Stimulated activated CD8-positive, alpha-beta memory T cell treated with anti-CD3 and anti-CD28 coated beads, Interleukin-12 subunit alpha, Interleukin-12 subunit beta, amount 100 ng/mL, for 24 hours (primary cell): ENCODE measurements at regions not wholly inside any gene's neighbourhood (a gene's known extent, or its start where the extent isn't known, plus 50 kb on each side); places are given as distances from the start of the nearest gene placed in this dataset.
"Not testable (repeated sequence)": the region's sequence is repeated elsewhere in the genome, so short reads cannot be mapped to it uniquely, and the experiment has no call there.

ENCODE experiments used
- DNase-seq: peaks from one replicate; pipeline ENCODE4 v3.0.0-alpha.2; 2020; ENCODE audit errors: extremely low read depth

DNA sequence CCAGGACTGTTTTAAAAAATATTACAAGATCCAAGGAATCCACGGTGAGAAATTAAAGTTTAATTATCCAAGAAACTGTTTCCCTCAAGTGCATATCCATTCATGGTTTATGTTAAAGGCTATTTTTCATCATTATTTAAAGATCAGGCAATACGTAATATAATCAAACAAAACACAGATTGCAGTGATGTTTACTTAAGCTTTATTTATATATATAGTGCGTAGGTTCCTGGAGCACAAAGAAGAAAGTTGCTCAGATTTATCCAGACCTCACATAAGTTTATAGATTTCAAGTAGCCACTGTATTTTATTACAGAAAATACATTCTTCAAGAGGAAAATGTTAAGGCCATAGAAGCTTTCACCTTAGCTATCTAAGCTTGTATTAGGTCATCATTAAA is 210.0 kb upstream of the KLF14 start:
- no peak for DNase-seq

DNA sequence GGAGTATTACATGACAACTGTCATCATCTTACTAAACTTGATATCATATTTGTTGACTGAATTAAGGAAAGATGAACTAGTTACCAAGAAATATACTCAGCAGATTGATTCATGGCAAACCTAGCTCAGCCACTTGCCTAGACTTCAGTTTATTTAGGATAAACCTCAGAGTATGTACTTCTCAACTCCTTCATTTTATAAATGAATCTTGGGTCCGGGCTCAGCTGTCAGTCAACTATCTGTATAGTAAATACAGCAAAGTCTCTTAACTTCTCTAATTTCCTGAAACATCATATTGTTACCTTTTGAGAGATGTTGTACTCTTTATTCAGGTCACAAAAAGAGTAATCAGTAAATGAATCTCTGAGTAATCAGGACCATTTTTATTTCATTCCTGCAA is 211.0 kb upstream of the KLF14 start:
- DNase-seq: no peak

DNA sequence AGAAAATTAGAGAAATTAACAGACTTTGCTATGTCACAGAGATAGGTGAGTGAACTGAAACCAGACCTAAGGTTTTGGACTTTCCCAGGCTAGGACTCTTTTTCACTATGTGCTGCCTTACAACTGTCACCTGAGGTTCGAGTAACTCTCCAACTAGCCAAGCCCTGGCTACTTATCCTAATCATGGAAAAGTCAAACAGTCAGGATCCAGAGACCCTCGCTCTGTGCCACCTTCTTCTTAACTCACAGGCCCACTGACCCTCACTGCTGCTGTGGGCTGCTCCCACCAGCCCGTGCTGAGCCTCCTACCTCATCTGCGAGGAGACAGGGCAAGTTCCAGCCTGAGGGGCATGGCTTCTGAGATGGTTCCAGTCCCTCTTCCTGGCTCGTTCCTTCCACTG is 211.4 kb upstream of the KLF14 start:
- DNase-seq: no peak

DNA sequence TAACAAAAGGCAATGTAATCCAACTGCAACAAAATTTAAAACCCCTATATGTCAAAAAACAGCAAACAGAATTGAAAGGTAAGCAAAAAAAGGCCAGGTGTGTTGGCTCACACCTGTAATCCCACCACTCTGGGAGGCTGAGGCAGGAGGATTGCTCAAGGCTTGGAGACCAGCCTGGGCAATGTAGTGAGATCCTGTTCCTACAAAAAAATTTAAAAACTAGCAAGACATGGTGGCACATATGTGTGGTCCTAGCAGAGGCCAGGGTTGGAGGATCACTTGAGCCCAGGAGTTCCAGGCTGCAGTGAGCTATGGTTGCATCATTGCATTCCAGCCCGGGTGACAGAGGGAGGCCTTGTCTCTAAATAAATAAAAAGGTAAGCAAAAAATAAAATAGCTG is 212.1 kb upstream of the KLF14 start:
- no peak for DNase-seq

DNA sequence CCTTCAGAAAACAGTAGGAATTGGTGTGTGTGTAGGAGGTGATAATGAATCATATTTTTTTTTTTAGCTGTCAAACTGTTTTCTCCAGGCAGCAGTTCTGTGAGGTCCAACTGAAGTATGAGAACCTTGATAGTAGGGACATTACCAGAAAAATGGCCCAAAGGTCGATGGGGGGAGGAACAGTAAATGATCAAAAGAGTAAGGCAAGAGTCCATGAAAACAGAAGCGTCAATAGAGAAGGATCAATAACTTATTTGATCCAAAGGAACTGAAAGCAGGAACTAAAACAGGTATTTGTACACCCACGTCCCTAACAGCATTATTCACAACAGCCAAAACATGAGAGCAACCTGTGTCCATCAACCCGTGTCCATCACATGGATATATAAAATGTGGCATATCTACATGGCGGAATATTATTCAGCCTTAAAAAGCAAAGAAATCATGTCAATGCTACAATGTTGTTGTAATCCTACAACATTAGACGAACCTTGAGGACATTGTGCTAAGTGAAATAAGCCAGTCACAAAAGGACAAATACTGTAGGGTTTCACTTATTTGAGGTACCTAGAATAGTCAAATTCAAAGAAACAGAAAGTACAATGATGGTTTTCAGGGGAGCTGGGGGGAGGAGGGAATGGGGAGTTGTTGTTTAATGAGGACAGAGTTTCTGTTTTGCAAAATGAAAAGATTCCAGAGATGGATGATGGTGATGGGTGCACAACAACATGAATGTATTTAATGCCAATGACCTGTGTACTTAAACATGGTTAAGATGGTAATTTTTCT is 214.0 kb upstream of the KLF14 start:
- no peak for DNase-seq

DNA sequence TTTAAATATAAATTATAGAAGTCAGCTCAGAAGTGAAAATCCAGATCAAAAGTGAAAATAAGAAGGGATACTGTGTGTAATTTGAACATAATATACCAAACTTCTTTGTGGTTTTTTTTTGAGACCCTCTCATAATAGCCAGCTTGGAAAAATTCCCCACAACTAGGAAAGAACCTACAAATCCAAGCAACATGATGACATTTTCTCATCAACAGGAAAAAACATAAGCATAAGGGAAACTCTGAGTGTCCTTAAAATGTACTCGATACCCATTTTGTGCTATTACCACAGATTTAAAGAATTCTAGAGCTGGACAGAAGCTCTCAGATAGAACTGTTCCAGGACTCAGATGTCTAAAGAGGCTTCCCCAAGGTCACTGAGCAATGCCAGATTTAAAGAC is 214.8 kb upstream of the KLF14 start:
- DNase-seq: no peak

DNA sequence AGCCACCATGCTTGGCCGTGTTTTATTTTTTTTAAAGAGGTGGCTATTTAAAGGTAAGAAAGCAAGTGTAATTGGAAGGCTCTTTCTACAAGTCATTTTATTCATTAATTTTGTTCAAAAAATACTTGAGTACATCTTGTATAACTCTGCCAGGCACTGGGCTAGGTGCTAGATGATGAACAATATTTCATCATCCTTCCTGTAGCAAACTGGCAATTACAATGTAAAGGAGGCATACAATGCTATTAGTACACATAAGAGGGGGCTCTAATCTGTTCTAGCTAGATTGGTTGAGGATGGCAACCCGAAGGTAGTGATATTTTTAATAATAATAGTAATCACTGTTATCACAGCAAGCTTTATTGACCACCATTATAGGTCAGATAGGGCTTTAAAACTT is 215.5 kb upstream of the KLF14 start:
- DNase-seq: no peak

DNA sequence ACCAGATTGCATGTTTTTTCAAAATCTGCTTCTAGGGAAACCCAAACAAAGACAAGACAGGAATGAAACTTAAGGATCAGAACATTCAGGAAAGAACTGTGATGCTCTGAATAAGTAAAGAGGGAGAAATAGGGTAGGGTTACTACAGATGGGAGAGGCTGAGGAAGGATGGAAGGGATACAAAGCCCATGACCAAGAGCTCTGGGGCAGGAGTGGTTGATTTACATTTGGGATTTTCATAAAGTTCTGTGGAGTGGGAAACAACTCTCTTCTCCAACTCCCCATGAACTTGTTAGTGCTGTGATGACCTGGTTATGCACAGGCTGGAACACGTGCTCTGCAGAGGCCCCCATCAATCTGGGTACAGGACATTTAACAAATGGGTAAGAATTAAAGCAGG is 216.0 kb upstream of the KLF14 start:
- DNase-seq: no peak

DNA sequence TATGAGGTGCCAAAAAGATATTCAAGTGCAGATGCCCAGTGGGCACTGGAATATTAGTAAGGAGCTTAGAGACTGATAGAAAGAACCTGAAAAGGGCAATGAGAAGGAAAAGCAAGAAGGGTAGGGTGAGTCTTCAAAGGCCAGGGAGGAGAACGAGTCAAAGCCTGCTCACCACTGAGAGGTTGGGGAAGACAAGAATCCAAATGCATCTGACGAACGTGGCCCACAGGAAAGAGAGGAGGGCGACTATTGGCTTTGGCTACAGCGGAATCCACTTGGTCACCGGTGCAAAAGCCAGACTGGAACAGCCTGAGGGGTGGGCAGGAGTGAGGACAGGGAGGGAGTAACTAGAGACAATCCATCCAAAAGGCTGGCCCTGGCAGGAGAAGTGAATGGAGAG is 216.7 kb upstream of the KLF14 start:
- DNase-seq: no peak

DNA sequence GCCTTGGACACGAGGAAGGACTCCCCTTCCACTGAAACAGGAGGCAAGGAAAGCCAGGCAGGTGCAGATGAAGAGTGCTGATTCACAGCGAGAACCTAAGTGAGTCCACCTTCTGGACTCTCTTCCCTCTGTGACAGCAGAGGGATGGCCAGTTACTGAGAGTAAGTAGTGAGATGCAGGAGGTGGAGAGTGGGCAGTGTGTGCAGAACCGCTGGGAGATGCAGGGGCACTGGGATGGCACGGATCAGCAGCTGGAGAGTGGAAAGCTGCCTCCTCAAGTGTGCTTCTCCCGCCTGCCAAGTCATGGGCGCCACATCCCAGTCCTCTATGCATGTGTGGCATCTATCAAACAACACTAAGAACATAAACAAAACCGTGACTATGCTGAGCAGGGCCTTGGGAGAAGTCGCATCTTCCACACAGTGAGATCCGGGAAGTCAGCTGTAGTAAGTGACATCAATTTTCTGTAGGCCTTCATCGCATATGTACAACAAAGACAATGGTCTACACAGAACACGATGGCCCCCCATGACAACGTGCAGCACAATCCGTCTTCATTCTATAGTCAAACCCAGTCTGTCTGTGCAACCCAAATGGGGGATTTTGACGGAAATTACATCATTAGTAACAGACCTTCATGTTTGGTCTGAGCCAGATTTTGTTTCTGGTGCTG is 217.4 kb upstream of the KLF14 start:
- DNase-seq: no peak

DNA sequence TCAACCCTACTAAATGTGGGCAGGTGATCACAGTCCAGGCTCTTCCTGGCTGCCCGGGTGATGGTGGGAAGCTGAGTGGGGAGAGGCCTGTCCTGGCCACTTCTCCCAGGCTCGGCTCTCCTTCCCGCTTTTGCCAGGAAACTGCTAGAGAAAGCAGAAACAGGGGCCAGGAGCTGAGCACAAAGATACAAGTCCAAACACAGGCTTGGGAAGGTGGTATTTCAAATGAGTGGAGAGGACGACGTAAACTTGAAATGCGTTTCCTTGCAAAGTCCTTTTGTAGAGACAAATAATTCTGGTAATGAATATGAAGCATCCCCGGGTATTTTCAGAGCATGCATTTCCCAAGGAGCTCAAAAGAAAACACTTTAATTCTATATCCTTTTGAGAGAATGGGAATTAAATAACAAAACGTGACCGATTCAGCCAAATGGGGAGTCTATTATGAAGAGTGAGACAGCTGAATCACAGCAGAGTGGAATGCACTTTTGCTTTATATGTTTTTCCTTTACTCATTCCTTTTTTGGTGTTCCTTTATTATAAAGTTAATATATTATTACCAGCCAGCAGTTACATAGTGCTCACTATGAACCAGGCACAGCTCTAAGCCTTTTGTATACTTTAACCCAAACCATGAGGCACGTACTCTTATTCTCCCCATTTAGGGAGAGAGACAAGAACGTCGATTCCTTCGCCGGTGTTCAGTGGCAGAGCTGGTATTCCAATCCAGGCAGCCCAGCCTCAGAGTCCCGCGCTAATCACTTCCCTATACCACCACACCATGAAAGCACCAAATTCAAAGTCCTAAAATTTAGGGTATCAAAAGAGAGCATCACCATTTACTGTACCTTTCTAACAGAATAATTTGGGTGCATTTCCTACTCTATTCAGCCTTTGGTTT is 218.2 kb upstream of the KLF14 start:
- no peak for DNase-seq

DNA sequence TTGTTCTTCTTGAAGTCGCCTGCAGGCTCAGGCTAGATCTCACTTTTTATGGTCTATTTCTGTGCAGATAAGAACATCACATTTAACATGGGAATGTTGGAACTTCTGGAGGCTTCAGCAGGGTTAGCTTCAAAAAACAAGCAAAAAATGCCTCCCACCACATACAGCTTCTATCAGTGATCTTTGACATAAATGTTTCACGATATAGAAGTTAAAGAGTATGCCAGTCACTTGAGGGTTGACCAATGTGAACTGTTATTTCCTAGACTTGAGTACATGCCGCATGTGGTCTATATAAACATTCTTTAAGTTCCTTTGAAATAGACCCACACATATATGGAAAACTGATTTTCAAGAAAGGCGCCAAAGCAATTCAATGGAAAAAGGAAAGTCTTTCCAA is 219.2 kb upstream of the KLF14 start:
- no peak for DNase-seq

DNA sequence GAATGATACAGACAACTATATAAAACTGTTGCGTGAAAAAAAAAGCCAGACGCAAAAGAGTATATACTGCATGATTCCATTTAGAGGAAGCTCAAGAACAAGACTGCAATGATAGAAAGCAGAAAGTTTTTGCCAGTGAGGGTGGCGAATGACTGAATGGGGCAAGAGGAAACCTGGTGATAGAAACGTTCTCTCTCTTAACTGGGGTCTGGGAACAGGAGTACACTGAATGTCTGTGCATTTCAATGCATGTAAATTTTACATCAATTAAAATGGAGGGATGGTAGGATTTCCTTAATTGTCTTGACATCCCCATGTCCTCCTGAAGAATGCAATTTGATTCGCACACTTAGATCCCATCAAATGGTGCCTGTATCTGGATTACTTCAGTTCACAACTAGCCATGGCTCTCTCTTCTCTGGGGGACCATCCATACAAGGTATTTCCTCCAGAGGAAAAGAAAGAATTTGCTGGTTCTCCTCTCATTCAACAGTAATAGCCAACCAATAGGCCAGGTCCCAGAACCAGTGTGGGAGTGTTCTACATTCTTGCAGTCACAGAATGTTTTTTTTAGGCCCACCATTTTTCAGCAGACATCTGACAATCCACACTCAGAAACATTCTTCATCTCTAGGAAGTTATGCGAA is 221.0 kb upstream of the KLF14 start:
- DNase-seq: no peak

DNA sequence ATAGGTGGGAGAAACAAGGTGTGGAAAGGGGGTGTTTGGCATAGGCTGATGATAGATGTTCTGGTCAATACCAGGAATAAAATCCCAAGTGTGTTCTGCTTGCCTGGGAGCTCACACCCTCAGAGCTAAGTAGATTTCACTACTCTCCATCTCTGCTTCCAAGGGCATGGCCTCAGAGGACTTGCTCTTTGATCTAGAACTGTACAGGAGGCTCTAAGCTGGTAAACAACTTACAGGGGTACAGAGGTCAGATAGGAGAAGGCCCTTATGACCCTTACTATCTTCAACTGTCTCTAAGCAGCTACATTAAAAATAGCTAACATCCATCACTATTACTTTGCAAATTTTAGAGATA is 221.5 kb upstream of the KLF14 start:
- no peak for DNase-seq

DNA sequence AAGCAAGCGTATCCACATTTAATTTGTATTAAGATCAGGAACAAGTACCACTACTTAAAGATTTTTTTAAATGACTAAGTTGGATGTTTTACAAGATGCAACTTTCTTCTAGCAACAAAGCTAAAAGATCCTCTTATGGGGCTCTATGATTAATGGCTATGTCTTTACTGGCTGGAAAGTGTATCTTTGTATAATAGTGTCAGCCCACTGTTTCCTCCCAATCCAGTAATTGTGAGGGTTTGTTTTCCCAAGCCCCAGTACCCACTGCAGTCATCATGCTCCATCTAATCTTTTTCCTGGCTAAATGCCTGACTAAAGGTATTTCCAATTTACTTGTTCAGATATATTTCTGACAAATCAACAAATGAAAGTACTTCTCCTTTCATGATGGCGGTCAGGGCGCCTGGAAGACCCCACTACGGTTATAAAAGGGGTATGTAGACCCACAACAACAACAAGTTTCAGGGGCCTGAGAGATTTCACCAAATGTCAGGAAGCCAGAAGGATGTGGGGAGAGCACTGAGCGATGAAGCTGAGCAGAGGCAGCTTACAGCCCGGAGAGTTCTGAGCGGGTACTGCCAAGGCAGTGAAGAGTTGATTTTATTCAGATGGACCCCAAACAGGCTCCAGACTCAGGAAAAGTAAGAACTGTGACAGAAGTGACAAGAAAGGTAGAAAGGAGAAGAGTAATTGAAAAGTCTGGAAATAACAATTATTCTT is 222.6 kb upstream of the KLF14 start:
- DNase-seq: no peak

DNA sequence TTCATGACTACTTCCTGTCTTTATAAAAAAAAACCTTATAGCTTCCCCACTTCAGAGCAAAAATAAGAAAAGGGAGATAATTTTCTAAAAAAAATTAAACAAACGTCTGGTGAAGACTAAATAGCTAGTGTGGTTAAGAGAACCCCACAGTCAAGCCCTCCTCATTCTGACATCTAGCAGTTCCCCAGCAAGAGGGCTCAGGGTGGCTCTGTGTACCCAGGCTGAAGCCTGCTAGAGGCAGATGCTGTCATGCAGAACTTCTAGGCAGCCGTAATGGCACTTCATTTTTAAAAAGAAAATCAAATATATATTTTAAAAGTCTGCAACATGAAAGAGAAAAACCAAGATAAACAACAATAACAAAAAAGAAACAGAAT is 223.1 kb upstream of the KLF14 start:
- no peak for DNase-seq

DNA sequence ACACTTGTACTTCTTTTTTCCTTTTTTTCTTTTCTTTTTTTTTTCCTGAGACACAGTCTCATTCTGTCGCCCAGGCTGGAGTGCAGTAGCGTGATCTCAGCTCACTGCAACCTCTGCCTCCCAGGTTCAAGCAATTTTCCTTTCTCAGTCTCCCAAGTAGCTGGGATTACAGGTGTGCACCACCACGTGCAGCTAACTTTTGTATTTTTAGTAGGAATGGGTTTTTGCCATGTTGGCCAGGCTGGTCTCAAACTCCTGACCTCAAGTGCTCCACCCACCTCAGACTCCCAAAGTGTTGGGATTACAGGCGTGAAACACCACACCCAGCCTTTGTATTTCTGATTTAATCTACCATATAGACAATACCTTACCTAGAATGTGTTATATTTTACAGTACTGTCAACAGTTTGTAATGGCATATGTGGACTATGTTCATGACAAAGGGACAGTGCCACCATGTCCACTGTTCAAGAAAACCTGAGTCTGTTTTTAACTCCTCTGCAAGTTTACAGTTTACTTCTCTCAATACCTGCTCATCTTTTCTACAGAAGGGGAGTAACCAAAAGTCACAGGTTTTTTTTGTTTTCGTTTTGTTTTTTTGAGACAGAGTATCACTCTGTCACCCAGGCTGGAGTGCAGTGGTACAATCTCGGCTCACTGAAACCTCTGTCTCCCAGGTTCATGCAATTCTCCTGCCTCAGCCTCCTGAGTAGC is 223.9 kb upstream of the KLF14 start:
- not testable (repeated sequence) for DNase-seq

DNA sequence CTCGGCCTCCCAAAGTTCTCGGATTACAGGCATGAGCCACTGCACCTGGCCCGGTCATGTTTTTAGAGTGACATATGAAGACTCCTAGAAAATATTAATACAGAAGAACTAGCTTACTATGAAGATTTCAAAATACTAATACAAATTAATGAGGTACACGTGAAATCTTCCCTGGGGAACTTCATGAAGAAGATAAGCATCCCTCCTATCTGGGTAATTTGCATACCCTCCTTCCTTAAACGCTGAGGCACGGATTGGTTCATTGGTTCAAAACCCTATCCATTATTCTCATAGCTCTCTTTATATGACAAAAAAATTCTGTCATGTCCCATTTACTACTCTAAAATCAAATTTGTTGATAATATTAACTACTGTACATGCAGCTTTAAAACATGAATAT is 224.8 kb upstream of the KLF14 start:
- no peak for DNase-seq

DNA sequence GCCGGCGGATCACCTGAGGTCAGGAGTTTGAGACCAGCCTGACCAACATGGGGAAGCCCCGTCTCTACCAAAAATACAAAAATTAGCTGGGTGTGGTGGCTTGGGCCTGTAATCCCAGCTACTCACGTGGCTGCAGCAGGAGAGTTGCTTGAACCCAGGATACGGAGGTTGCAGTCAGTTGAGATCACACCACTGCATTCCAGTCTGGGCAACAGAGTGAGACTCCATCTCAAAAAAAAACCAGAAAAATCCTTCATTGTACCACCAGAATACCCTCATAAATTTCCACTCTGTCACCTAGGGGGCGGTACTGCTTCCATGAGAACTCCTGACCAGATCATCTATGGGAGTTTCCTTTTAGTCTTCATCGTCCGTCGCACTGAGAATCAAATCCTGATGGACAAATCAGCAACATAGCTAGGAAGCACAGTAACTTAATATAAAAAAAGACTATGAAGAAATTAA is 225.8 kb upstream of the KLF14 start:
- no peak for DNase-seq

DNA sequence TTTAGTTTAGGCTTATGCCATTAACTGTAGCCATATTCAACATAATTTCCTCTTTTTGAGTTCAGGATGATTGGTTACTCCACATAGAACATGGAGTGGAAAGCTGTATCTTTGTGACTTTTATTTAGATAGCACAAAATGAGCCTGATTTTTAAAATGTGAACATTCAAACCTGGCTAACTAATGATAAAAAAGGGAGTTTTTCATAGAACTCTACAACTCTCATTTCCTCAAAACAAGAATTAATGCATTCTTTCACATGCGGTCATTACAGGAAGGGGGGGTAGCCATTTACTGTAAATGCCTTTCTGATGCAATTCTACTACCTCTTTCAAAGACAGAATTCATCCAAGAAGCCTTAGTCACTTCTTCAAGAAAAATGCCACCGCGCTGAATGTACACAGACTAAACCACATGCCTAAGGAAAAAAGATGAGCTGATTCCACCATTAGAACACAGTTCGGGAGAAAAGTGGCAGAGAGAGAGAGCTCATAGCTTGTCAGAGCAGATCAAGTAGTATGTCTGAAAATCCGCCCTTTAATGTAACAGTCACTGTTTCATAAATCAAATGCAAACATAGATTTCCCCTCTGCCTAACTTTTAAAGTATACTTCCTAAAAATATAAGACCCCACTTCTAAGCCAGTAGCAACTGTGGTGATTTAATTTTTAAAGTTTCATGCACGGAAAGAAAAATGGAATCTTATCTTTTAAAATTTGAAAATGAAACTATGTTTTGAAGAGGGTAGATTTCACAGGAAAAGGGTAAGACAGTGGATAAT is 226.4 kb upstream of the KLF14 start:
- DNase-seq: no peak
